ENCODE measurements at regions not wholly inside any gene's neighbourhood (a gene's known extent, or its start where the extent isn't known, plus 50 kb on each side); places are given as distances from the start of the nearest gene placed in this dataset.
A peak's percentile ranks its signal among the peaks of the same experiment; 100 is the strongest.

GRCh38 chr4:4598851-4599411, 57.1 kb upstream of the STX18 start:
- H3K27me3 Mint-ChIP-seq (ENCODE audit: low read depth) = no peaks in the 10 kb centered on the region
- TF ChIP-seq CTCF (conservative IDR thresholded peaks at IDR 0.05) = no peak
- H3K4me3 Mint-ChIP-seq = no peak overlapping the region
- H3K36me3 Mint-ChIP-seq (ENCODE audit: low read depth) = peaks cover 14% of the 10 kb centered on the region
- no peak for DNase-seq (ENCODE audit: low read depth, low spot score)
- peaks cover 17% of the 10 kb centered on the region for H3K4me1 Mint-ChIP-seq
- H3K9me3 Mint-ChIP-seq = peaks cover 6% of the 10 kb centered on the region
- H3K27ac Mint-ChIP-seq (ENCODE audit: unreplicated experiment) = peak overlapping the region; percentile 54

GRCh38 chr4:4596720-4597119, 54.9 kb upstream of the STX18 start:
- peaks cover 11% of the 10 kb centered on the region for H3K9me3 Mint-ChIP-seq
- DNase-seq (ENCODE audit: low read depth, low spot score) = no peak
- H3K4me3 Mint-ChIP-seq = no peak overlapping the region
- peaks cover 14% of the 10 kb centered on the region for H3K4me1 Mint-ChIP-seq
- H3K36me3 Mint-ChIP-seq (ENCODE audit: low read depth) = peaks cover 23% of the 10 kb centered on the region
- no peaks in the 10 kb centered on the region for H3K27me3 Mint-ChIP-seq (ENCODE audit: low read depth)
- no peak overlapping the region for H3K27ac Mint-ChIP-seq (ENCODE audit: unreplicated experiment)
- no peak for TF ChIP-seq CTCF (conservative IDR thresholded peaks at IDR 0.05)

GRCh38 chr4:4595252-4595651, 53.4 kb upstream of the STX18 start:
- H3K9me3 Mint-ChIP-seq = peaks cover 11% of the 10 kb centered on the region
- peak; percentile 46 for TF ChIP-seq CTCF (conservative IDR thresholded peaks at IDR 0.05)
- no peak overlapping the region for H3K4me3 Mint-ChIP-seq
- H3K27me3 Mint-ChIP-seq (ENCODE audit: low read depth) = no peaks in the 10 kb centered on the region
- H3K27ac Mint-ChIP-seq (ENCODE audit: unreplicated experiment) = no peak overlapping the region
- DNase-seq (ENCODE audit: low read depth, low spot score) = no peak
- H3K4me1 Mint-ChIP-seq = peaks cover 29% of the 10 kb centered on the region
- peaks cover 23% of the 10 kb centered on the region for H3K36me3 Mint-ChIP-seq (ENCODE audit: low read depth)

GRCh38 chr4:4594285-4594920, 52.6 kb upstream of the STX18 start:
- H3K27ac Mint-ChIP-seq (ENCODE audit: unreplicated experiment) = no peak overlapping the region
- H3K36me3 Mint-ChIP-seq (ENCODE audit: low read depth) = peaks cover 23% of the 10 kb centered on the region
- DNase-seq (ENCODE audit: low read depth, low spot score) = no peak

GRCh38 chr4:4593596-4594284, 51.9 kb upstream of the STX18 start:
- H3K36me3 Mint-ChIP-seq (ENCODE audit: low read depth) = peaks cover 23% of the 10 kb centered on the region
- DNase-seq (ENCODE audit: low read depth, low spot score) = no peak
- no peak overlapping the region for H3K27ac Mint-ChIP-seq (ENCODE audit: unreplicated experiment)
- peaks cover 11% of the 10 kb centered on the region for H3K9me3 Mint-ChIP-seq
- peaks cover 34% of the 10 kb centered on the region for H3K4me1 Mint-ChIP-seq
- no peak for TF ChIP-seq CTCF (conservative IDR thresholded peaks at IDR 0.05)
- H3K4me3 Mint-ChIP-seq = no peak overlapping the region
- no peaks in the 10 kb centered on the region for H3K27me3 Mint-ChIP-seq (ENCODE audit: low read depth)

More at GRCh38 chr4:4594285-4594920, 52.6 kb upstream of the STX18 start:
- Mint-ChIP-seq H3K27me3 (ENCODE audit: low read depth) (no peaks in the 10 kb centered on the region), H3K4me1 (peaks cover 31% of the 10 kb centered on the region), H3K9me3 (peaks cover 11% of the 10 kb centered on the region), H3K4me3 (no peak overlapping the region)
- no peak for TF ChIP-seq CTCF (conservative IDR thresholded peaks at IDR 0.05)

Measured in neural crest cell (in vitro differentiated cells).